GM21723 (cell line): ENCODE measurements at regions not wholly inside any gene's neighbourhood (a gene's known extent, or its start where the extent isn't known, plus 50 kb on each side); places are given as distances from the start of the nearest gene placed in this dataset.

Experiments used
- ATAC-seq: cut with Tn5 transposase; IDR thresholded peaks from one replicate; pipeline ENCODE4 v1.9.1; 2021; ENCODE audit warnings: mild to moderate bottlenecking, moderate library complexity; ENCODE audit not compliant: unreplicated experiment

GRCh38 chr3:43970351-43970750 is 271.3 kb upstream of the TOPAZ1 start:
- no peak for ATAC-seq

- no peak for ATAC-seq
Measured at GRCh38 chr3:43970920-43971319, 270.8 kb upstream of the TOPAZ1 start.

GRCh38 chr3:43971486-43971885 is 270.2 kb upstream of the TOPAZ1 start:
- no peak for ATAC-seq

GRCh38 chr3:43978708-43979107 is 263.0 kb upstream of the TOPAZ1 start:
- no peak for ATAC-seq

- no peak for ATAC-seq
Measured at GRCh38 chr3:43979645-43980044, 262.0 kb upstream of the TOPAZ1 start.

GRCh38 chr3:43994657-43995546 is 246.8 kb upstream of the TOPAZ1 start:
- peak; percentile 26 for ATAC-seq

GRCh38 chr3:43995547-43996378 is 245.9 kb upstream of the TOPAZ1 start:
- no peak for ATAC-seq

- no peak for ATAC-seq
Measured at GRCh38 chr3:43996379-43997301, 245.0 kb upstream of the TOPAZ1 start.

GRCh38 chr3:43997316-43997715 is 244.4 kb upstream of the TOPAZ1 start:
- no peak for ATAC-seq

GRCh38 chr3:43997788-43998369 is 243.8 kb upstream of the TOPAZ1 start:
- no peak for ATAC-seq

GRCh38 chr3:43998370-43998835 is 243.3 kb upstream of the TOPAZ1 start:
- ATAC-seq = peak; percentile 3

- ATAC-seq = peak; percentile 36
Measured at GRCh38 chr3:43998836-43999727, 242.6 kb upstream of the TOPAZ1 start.

GRCh38 chr3:43999728-44000319 is 241.9 kb upstream of the TOPAZ1 start:
- no peak for ATAC-seq

GRCh38 chr3:44000586-44000985 is 241.1 kb upstream of the TOPAZ1 start:
- ATAC-seq = no peak

- no peak for ATAC-seq
Measured at GRCh38 chr3:44001072-44001471, 240.6 kb upstream of the TOPAZ1 start.

GRCh38 chr3:44003801-44004200 is 237.9 kb upstream of the TOPAZ1 start:
- no peak for ATAC-seq

- ATAC-seq = no peak
Measured at GRCh38 chr3:44011680-44012079, 230.0 kb upstream of the TOPAZ1 start.

GRCh38 chr3:44012160-44012899 is 229.4 kb upstream of the TOPAZ1 start:
- ATAC-seq = no peak
